HG03520 (cell line): ENCODE measurements at regions not wholly inside any gene's neighbourhood (a gene's known extent, or its start where the extent isn't known, plus 50 kb on each side); places are given as distances from the start of the nearest gene placed in this dataset.
A peak's percentile ranks its signal among the peaks of the same experiment; 100 is the strongest.
"Not testable (repeated sequence)": the region's sequence is repeated elsewhere in the genome, so short reads cannot be mapped to it uniquely, and the experiment has no call there.

Source experiments
- ATAC-seq: cut with Tn5 transposase; IDR thresholded peaks from one replicate; pipeline ENCODE4 v1.9.1; 2021; ENCODE audit warnings: mild to moderate bottlenecking, moderate library complexity; ENCODE audit not compliant: unreplicated experiment

- no peak for ATAC-seq
These were observed 96.3 kb upstream of the THUMPD2 start for GRCh38 chr2:39875182-39875913.

- ATAC-seq: no peak
These were observed 95.2 kb upstream of the THUMPD2 start for GRCh38 chr2:39874236-39874635.

GRCh38 chr2:39873586-39873985 lies 94.5 kb upstream of the THUMPD2 start:
- ATAC-seq: no peak

- no peak for ATAC-seq
These were observed 93.7 kb upstream of the THUMPD2 start for GRCh38 chr2:39872748-39873147.

- ATAC-seq: no peak
These were observed 92.3 kb upstream of the THUMPD2 start for GRCh38 chr2:39871291-39871761.

GRCh38 chr2:39870871-39871270 lies 91.8 kb upstream of the THUMPD2 start:
- ATAC-seq: no peak

- no peak for ATAC-seq
These were observed 88.2 kb upstream of the THUMPD2 start for GRCh38 chr2:39867268-39867667.

GRCh38 chr2:39865751-39866150 lies 86.7 kb upstream of the THUMPD2 start:
- ATAC-seq: no peak

- ATAC-seq: not testable (repeated sequence)
These were observed 84.6 kb upstream of the THUMPD2 start for GRCh38 chr2:39863672-39864071.

- no peak for ATAC-seq
These were observed 81.5 kb upstream of the THUMPD2 start for GRCh38 chr2:39860538-39860937.

GRCh38 chr2:39858677-39859076 lies 79.6 kb upstream of the THUMPD2 start:
- no peak for ATAC-seq

- no peak for ATAC-seq
These were observed 76.8 kb upstream of the THUMPD2 start for GRCh38 chr2:39855856-39856255.

- ATAC-seq: no peak
These were observed 75.7 kb upstream of the THUMPD2 start for GRCh38 chr2:39854771-39855170.

- no peak for ATAC-seq
These were observed 73.8 kb upstream of the THUMPD2 start for GRCh38 chr2:39852831-39853230.

- peak; percentile 93 for ATAC-seq
These were observed 72.6 kb upstream of the THUMPD2 start for GRCh38 chr2:39851651-39852110.

- no peak for ATAC-seq
These were observed 72.2 kb upstream of the THUMPD2 start for GRCh38 chr2:39851251-39851650.

- no peak for ATAC-seq
These were observed 71.0 kb upstream of the THUMPD2 start for GRCh38 chr2:39849982-39850526.

- ATAC-seq: no peak
These were observed 70.0 kb upstream of the THUMPD2 start for GRCh38 chr2:39849064-39849463.

- ATAC-seq: no peak
These were observed 66.5 kb upstream of the THUMPD2 start for GRCh38 chr2:39845460-39846146.

GRCh38 chr2:39839261-39839848 lies 60.3 kb upstream of the THUMPD2 start:
- ATAC-seq: no peak

GRCh38 chr2:39838589-39838988 lies 59.5 kb upstream of the THUMPD2 start:
- no peak for ATAC-seq
